ENCODE measurements at regions not wholly inside any gene's neighbourhood (a gene's known extent, or its start where the extent isn't known, plus 50 kb on each side); places are given as distances from the start of the nearest gene placed in this dataset.
"Not testable (repeated sequence)": the region's sequence is repeated elsewhere in the genome, so short reads cannot be mapped to it uniquely, and the experiment has no call there.

DNA sequence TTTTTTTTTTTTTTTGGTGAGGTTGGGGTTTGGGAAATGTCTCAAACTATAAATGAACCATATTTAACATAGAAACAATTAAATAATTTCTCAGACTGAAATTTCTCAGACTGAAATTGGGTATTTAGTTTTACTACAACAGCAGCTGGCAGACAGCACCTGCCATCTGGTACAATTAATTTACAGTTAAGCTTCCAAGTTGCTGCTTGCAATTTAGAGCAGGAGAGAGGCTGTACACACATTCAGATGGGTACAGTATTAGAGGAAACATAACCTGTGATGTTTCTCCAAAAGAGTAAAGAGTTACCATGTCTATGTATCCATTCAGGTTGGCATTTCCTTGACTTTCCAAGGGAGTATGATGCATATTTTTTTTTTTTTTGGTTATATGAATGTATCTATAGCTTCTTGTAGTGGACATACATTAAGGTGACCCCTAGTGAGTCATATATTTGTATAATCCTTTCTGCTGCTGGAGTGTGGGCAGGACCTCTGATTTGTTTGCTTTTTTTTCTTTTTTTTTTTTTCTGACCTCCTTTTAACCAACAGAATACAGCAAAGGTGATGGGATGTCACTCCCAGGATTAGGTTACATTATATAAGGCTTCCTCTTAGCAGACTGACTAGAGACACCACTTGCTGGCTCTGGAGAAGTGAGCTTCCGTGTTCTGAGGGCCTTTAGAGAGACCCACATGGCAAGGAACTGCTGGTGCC, 201.7 kb downstream of the PTH2R start:
- FAIRE-seq, result no peak

DNA sequence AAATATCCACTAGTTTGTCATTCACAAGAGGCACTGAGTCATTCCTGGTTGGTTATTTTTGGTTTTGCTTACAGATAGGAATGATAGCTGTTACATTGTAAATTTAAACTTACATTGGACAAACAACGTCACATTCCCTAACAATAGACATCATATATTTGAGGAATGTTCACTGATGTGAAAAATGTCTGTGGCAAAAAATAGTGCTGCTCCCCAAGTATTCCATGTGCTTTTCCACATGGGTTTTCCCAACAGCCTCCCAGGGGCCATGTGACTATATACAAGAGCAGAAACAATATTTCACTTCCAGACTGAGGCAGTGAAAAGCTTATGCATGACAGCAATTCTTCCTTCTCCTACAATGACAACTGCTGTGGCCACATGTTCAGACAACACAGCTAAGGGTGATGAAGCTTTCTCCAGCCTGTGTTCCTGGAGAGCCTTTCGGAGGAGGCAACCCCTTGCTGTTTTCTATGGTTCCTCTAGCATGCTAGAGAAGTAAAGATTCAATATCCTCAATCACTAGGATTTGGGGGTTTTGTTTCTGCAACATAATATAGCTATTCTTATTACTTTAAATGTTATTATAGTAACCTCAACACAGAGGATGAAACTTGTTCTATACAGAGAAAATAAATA, 202.7 kb downstream of the PTH2R start:
- FAIRE-seq, result no peak

DNA sequence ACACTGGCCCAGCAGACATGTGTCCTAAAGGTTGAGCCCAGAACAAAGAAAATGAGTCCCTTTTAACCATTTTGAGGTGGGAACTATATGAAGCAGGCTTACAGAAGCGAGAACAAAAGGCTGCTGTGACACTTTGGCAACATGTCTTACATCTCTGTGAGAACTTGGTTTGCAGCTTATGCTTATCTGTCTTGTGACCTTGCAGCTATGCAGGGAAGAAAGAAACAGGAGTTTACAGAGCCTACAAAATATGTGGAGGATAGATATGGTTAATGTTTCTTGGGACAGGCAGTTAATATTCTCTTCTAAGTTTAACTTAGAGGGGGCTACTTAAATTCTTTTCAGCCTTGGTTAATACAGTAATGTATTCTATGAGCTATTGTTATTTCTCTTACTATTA, 209.1 kb downstream of the PTH2R start:
- not testable (repeated sequence) for FAIRE-seq

DNA sequence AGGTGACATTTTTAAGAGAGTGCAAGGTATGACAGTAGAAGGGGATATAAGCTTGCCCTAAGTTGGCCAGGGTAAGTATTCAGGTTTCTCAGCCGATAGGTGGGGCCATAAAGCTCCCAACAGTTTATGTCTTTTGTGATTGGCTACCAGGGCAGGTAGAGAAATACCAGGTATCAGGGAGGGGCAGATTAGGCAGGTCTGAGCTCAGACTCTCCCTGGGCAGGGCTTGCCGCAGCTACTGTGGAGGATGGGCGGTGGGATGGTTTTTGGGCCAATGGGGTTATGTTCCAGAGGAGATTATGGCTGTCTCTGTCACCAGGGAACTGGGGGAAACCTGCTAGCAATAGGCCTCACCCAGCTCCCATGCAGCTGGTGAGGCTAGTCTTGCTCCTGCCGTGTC, 211.6 kb downstream of the PTH2R start:
- no peak for FAIRE-seq

DNA sequence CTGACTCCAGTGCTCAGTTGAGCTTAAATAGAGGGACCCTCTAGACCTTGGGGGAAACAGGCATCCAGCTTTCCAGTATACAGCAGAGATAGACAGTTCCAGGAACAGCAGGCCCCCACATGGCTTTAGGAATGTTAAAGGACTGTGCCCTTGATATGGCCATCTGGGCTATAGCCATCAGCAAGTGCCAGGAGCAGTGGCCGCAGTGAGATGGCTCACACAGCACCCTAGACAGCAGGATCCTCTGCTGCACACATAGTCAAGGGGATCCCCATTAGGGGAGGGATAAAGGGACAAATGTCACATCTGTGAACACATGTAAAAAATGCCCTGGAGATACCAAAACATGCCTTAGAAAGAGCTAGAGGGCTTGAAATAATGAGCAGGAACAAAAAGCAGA, 213.4 kb downstream of the PTH2R start:
- no peak for FAIRE-seq

DNA sequence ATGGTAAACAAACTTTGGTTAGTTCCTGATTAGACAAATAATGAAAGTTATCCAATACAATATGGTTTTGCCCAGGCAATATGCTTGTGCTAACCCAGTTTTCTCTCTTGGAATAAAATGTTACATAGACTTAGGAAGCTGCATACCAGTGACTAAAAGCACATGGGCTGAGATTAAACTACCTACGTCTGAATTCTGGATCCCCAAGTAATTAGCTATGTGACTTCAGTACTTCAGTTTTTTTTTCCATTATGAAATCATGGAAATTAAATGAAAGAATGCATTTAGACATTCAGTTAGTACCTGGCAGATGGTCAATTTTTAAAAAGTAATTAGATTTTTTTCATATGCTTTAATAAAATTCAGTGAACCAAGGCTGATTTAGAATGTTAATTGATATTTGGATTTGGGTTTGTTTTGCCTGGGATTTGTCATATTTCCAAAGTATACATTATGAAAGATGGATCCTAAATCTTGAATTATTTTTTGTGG, 213.9 kb downstream of the PTH2R start:
- no peak for FAIRE-seq

DNA sequence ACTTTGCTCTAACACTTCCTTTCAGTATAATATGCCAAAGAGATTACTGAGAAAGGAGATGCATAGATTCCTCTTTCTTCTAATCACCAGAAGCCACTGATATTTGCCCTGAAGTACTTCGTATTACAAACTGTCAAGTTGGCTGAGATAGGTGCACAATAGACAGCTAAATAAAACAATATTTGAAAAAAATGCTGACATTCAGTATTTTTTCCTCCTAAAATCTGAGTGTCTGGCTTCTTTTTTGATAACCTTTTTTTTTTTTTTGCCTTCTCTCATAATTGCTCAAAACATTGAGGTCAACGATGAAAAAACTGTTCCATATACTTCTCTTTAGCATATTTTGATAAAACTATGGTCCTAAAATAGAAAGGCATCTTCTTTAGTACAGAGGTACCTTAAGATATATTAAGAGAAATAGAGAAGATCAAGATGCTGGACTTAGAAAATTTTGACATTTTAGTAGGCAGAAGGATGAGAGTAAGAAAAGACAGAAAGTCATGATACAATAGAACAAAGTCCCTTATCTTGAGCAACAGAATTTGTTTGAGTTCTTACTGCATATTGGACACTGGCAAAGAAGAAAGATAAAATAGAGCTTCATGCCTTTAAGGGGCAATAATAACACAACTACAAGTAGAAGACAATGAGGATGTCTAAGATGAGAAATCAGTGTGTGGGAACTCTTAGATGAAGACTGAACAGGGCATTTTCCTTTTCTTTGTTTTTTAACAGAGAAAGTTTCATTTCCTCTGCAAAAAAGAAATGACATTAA, 220.7 kb downstream of the PTH2R start:
- no peak for FAIRE-seq

DNA sequence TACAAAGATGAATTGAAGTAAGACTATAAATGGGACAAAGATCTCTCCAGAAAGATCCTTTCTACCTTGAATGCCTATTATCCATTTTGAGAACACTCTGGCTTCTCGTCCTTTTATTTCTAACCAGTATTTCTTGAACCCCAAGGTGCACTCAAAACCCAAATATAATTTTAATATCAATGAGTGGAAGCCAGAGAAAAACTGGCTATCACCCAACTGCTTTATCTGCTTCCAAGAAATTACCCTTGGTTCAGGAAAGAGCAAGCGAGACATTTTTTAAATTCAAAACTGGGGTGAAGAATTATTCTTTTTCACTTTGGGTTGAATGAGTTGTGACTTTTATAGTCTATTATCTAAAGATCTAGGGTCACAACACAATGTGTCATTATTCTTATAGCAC, 221.3 kb downstream of the PTH2R start:
- FAIRE-seq, result no peak

DNA sequence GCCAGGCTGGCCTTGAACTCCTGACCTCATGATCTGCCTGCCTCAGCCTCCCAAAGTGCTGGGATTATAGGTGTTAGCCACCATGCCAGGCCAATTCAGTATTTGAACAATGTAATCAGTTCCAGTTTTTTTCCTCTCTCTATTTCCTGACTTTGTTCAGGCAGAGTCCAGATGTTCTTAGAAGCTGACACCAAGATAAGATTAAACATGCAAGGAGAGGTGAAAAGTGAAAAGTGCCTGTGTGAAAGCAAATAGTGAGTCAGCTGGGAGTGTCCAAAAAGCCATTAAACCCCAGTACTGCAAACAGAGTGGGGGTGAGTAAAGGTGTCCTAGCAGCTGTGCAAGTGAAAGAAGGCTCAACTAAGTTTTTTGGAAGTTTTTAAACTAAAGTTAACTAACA, 231.5 kb downstream of the PTH2R start:
- no peak for FAIRE-seq

DNA sequence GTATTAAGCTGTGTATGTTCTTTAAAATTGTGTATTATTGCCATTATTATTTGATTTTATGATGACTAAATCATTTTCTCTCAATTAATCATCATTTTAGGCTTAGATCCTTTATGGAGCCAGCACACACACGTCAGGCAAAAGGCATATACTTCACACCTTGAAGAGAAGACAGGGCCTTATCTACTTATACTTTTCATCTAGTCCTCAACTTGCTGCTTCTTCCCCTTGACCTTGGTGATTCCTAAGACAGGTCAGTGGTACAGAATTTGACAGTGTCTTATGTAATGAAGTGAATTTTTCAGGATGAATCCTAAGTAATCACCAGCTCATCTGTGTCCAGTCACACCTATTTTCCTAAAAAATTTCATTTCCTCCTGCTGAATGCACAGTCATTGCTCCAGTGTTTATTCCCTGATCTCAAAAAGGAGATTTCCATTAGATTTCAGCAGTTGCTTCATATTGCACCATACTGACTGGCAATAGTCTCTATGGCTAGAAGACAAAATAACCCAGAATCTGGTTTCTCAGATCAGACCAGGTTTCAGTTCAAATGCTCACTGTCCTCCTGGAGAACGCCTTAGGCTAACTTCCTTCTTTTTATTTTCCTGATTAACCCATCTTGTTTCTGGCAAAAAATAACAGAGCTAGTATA, 235.7 kb downstream of the PTH2R start:
- no peak for FAIRE-seq

DNA sequence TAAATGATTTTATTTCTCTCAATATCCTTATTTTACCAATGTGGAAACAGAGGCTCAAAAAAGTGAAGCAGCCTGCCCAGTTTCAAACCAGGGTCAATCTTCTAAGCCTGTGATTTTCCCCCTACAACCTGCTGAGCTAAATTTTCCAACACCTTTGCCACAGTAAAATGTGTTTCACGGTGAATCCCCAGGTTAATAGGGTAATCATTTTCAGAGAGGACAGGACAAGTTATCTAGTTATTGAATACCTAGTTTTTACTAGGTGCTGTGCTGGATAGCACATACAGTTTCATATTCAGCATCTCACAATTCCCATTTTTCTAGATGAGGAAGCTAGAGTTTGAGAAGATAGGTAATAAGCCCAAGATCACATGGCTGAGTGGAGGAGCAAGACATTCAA, 236.6 kb downstream of the PTH2R start:
- no peak for FAIRE-seq

DNA sequence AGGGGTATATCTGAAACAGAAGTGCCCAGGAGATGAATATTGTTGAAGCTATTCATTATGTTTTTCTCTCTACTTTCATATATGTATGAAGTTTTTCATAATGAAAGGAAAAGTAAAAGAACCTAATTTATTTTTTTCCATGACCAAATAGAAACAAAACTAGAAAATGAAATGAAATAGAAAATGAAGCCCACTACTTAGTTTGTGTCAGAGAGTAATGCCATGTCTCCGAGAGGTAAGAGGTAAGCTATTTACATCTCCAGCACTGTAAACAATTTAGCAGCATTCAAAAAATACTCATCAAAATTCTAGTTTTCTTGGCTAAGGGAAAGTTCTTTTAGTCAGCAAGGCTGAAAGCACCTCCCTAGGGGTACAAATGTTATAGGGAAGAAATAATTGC, 238.6 kb downstream of the PTH2R start:
- no peak for FAIRE-seq

DNA sequence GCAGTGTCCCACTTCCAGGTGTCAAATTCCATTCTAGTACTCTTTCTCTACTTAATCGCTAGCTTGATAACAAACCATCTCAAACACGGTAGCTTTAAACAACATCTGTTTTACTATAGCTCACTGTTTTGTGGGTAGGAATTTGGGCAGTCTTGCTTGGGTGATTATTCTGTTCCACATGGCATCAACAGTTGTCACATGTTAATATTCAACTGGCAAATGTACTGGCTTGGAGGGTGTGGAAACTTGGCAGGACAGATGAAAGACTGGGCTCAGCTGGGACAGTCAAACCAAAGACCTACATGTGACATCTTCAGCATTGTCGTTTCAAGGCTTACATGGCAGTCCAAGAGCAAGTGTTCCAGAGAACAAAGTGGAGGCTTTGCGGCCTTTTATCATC, 241.8 kb downstream of the PTH2R start:
- no peak for FAIRE-seq

DNA sequence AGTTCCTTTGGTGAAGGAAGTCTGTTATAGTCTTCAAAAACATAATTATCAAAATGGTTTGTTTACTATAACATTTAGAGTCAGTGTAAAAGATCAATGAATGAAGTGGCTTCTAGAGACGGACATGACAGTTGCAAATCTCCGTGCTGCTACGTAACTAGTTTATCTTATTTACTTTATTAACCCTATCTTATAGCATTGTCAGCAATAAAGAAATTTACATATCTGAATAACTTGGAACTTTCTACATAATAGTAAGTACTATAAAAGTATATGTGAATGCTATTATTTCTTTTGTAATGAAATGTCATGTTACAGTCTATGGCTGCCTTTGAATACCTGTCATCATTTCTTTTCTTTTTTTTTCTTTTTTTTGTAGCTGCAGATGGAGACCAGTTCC, 246.8 kb downstream of the PTH2R start:
- FAIRE-seq, result no peak

DNA sequence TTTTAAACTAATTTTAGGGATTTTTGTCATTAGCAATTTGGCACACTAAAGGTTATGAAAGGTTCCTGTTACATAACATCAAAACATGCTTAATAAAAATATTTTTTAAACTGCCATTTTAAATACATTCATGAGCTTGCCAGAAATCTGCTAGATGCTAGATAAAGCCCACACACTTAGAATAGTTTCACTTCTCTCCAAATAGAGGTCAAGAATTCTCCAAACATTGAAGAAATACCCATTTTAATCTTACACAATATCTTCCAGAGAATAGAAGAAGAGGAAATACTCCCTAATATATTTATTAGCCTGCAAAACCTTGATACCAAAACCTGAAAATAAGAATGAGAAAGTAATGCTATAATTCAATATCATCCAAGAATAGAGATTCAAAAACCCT, 247.5 kb downstream of the PTH2R start:
- FAIRE-seq, result peak; percentile 78

DNA sequence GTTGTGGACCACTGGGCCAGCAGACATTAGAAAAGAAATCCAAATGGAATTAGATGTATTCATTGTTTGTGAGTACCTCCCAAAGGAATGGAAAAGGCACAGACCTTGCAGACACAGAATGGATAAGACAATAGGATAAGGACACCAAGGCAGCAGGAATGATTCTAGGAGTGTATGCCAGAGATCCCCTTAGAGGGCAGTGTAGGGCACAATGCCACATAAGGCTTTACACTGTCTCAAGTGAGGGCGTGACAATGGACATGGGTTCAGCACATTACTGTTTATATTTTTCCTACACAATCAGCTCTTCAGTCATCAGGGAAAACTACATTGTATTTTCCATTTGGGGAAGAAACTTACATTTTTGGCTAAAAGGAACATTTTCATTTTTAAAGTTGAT, 250.9 kb downstream of the PTH2R start:
- FAIRE-seq, result no peak

DNA sequence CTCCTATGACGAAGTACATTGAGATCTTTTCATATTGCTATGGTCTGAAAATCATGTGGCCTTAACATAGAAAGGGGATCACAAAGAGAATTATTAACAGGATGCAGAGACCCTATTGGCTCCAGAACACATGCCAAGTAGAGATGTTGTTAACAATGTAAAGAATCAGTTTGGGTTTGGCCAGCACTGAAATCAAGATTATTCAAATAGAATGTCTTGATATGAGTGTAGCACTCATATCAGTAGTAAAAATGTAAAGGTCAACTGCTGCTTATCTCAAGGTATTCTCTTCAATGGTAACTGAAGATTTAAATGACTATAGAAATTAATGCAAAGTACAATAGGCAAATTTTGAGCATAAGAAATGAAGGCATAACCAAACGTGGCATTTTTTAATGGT, 262.8 kb downstream of the PTH2R start:
- no peak for FAIRE-seq

DNA sequence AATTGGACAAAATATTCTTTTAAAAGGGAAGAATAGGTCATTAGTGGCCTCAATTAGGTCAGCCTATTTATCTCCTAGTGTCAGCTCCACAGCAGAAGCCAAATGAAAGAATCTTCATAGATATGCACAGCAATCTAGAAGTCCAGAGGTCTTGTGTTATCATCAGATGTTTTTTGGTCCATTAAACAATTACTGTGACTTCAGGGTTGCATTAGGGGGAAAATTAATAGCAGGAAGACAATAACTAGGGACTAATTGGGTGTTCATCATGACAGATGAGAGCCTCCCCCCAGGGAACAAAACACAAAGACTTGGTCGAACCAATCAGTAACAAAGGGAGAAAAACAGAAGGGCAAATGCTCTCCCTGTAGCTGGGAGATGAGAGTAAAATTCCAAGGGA, 264.7 kb downstream of the PTH2R start:
- FAIRE-seq, result no peak

DNA sequence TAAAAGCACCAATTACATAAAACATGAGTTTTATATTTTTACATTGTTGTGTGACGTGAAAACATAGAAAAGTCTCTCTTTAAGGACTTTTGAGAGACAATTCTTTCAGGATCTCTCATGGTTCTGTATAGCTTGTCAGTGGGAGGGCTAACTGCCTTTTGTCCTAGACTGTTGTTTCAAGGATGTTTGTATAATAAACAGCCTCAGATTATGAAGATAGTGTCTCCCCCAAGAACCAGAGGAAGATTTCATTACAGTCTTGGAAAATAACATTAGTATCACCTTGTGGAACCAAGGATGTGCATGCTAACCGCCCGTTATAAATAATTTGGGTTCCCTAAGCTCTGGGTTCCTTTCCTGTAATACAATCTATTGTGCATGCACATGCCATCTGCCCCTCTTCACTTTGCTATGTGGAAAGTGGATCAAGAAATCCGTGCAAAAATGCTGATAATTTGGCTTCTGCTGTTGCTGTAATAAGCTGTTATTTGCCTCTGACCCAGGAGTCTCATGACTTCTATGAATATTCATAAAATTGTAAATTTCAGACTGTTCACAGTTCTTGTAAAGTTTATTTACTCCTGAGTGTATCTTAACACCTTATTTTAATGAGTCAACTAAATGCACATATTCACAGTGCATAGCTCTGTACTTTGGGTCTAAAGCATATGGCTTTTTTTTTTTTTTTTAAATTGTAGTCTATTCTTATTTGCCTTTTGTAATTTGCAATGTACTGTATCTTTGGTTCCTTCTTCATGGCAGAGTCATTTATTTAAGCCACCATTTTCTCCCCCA, 265.5 kb downstream of the PTH2R start:
- no peak for FAIRE-seq

DNA sequence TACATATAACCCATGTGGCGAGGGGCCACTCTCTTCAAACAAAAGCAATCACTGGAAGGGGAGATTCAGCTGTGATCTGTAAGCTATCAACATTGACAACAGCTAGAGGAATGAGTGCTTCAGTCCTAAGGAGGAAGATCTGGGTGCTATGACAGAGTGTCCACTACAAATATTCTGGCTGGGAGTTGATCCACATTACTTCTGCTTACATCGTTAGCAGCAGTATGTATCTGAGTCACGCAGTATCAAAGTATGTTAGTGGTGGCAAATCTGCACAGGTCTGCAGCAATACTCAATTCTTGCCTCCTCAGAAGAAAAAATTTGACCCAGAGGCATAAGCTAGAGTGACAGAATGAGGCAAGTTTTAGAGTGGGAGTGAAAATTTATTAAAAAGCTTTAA, 267.0 kb downstream of the PTH2R start:
- FAIRE-seq, result no peak

DNA sequence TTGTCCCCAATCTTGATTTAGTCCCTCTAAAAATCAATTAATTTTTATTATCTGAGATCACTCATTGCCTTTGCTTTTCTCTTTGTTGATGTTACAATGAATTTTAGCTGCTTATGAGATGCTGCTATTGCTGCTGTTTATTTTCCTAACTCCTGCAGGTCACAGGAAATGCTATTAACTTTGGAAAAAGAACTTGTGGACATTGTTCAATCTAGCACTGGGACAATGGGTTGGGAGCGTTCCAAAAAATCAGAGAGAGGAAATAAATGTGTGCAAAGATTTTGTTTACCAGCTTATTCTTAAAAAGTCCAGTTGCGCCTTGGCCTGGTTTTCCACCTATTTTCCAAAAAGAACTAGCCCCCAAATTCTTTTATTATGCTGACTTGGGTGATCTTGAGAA, 268.3 kb downstream of the PTH2R start:
- no peak for FAIRE-seq

DNA sequence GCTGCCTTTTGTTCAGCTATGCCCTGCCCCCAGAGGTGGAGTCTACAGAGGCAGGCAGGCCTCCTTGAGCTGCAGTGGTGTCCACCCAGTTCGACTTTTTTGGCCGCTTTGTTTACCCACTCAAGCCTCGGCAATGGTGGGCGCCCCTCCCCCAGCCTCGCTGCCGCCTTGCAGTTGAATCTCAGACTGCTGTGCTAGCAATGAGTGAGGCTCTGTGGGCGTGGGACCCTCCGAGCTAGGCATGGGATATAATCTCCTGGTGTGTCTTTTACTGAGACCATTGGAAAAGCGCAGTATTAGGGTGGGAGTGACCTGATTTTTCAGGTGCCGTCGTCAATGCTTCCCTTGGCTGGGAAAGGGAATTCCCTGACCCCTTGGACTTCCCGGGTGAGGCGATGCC, 279.3 kb downstream of the PTH2R start:
- FAIRE-seq, result not testable (repeated sequence)

DNA sequence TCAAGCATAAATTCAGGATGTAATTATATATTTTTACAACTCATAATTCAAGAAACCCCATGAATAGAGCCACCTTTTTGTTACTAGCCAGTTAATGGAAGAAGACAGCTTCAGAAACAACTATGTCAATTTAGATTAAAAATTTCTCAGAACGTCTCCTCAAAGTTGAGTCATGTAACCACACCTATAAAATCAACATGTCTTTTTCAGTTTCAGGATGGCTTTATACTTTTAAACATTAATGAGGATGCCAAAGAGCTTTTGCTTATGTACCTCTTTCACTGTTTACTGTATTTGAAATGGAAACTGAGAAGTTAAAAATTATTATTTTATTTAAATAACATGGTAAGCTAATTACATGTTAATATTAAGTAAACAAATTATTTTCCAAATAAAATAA, 280.1 kb downstream of the PTH2R start:
- FAIRE-seq, result peak; percentile 18
